ENCODE measurements at regions not wholly inside any gene's neighbourhood (a gene's known extent, or its start where the extent isn't known, plus 50 kb on each side); places are given as distances from the start of the nearest gene placed in this dataset.

DNA sequence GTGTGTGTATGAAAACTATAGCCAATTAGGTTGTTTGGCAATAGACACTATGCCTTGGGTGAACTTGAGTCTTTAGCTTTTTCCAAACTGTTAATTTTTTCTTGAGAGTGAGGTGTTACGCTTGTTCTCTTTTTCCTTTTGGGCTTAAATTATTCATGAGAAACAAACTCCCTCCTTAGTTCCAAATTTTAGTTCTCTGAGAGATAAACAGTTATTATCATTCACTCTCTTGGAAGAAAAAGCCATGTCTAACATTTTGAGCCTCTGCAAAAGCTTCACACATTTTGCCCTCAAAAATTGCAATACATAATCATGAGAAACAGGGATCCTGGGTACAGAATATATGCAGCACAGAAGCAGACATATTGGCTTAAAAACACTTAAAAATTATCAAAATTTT lies 1353.9 kb upstream of the MAP3K7 start:
- no peak overlapping the region for H3K4me3 Mint-ChIP-seq
- no CpG with 5 or more reads among the region's 1 CpG for WGBS (ENCODE audit: extremely low coverage, insufficient read length, low lambda C conversion rate)

More for the DNA sequence above, 1353.9 kb upstream of the MAP3K7 start:
- Mint-ChIP-seq H3K27me3 (ENCODE audit: low read depth) (no peaks in the 10 kb centered on the region), H3K4me1 (no peaks in the 10 kb centered on the region), H3K36me3 (ENCODE audit: insufficient read depth in 1 of 3, low read depth in 3 of 3) (peaks cover 0 to 3% (median 0%) of the 10 kb centered on the region in 3 experiments; a peak in 2 of 7 replicates), H3K27ac (no peak overlapping the region), H3K9me3 (peaks cover 0 to 9% of the 10 kb centered on the region in 2 experiments; a peak in 4 of 5 replicates)
- Histone ChIP-seq H3K4me2 (ENCODE audit: insufficient read depth, insufficient read length, low read length) (no peak overlapping the region), H4K20me1 (ENCODE audit: control insufficient read depth, insufficient read depth, insufficient read length) (no peaks in the 10 kb centered on the region), H3K79me2 (ENCODE audit: insufficient read depth, low read length) (no peaks in the 10 kb centered on the region), H2AK5ac (ENCODE audit: insufficient read length, low read length) (no peak overlapping the region), H3K23me2 (ENCODE audit: insufficient read length, low read depth, low read length, poor library complexity, severe bottlenecking) (no peaks in the 10 kb centered on the region), H3K14ac (ENCODE audit: insufficient read depth, low read length) (no peak overlapping the region), H3T11ph (ENCODE audit: low read length) (no peak overlapping the region), H2BK120ac (ENCODE audit: low read depth, low read length, poor library complexity, severe bottlenecking) (no peak overlapping the region), H3K27me3 (ENCODE audit: insufficient read depth, low read length) (no peaks in the 10 kb centered on the region), H3K56ac (ENCODE audit: insufficient read length, low read depth, low read length) (no peak overlapping the region), H2BK20ac (ENCODE audit: low read depth, low read length, poor library complexity, severe bottlenecking) (no peak overlapping the region), H3K9ac (ENCODE audit: extremely low read depth, insufficient read length, low read length) (no peak overlapping the region), H3K9me3 (ENCODE audit: control insufficient read depth, low read depth, low read length) (no peaks in the 10 kb centered on the region), H3K23ac (ENCODE audit: insufficient read length, low read depth, low read length) (no peak overlapping the region), H2BK5ac (ENCODE audit: insufficient read length, low read length) (no peak overlapping the region), H4K8ac (replicated peaks; ENCODE audit: insufficient read length, low read depth, low read length) (no peak overlapping the region), H3K79me1 (ENCODE audit: insufficient read depth, low read depth, low read length, poor library complexity, severe bottlenecking) (no peaks in the 10 kb centered on the region), H2BK12ac (ENCODE audit: insufficient read length, low read depth, low read length) (no peak overlapping the region), H3K27ac (ENCODE audit: insufficient read length, low read depth, low read length) (no peak overlapping the region), H3K18ac (ENCODE audit: insufficient read length, low read depth, low read length) (no peak overlapping the region), H2AFZ (ENCODE audit: low read length) (no peak overlapping the region), H4K91ac (ENCODE audit: insufficient read length, low read depth, low read length) (no peak overlapping the region), H4K5ac (ENCODE audit: insufficient read length, low read depth, low read length) (no peak overlapping the region), H3K4me1 (ENCODE audit: insufficient read depth, low read length) (no peaks in the 10 kb centered on the region; the same call in 1 of the 2 replicates), H3K4ac (ENCODE audit: low read depth, low read length) (no peak overlapping the region), H2BK15ac (ENCODE audit: low read depth, low read length) (no peak overlapping the region)
- no peak for DNase-seq
- TF ChIP-seq, protein P1, sequence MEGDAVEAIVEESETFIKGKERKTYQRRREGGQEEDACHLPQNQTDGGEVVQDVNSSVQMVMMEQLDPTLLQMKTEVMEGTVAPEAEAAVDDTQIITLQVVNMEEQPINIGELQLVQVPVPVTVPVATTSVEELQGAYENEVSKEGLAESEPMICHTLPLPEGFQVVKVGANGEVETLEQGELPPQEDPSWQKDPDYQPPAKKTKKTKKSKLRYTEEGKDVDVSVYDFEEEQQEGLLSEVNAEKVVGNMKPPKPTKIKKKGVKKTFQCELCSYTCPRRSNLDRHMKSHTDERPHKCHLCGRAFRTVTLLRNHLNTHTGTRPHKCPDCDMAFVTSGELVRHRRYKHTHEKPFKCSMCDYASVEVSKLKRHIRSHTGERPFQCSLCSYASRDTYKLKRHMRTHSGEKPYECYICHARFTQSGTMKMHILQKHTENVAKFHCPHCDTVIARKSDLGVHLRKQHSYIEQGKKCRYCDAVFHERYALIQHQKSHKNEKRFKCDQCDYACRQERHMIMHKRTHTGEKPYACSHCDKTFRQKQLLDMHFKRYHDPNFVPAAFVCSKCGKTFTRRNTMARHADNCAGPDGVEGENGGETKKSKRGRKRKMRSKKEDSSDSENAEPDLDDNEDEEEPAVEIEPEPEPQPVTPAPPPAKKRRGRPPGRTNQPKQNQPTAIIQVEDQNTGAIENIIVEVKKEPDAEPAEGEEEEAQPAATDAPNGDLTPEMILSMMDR (conservative IDR thresholded peaks at IDR 0.05), result no peak

Measured in H9 (cell line).